GM12878 (cell line): ENCODE measurements at regions not wholly inside any gene's neighbourhood (a gene's known extent, or its start where the extent isn't known, plus 50 kb on each side); places are given as distances from the start of the nearest gene placed in this dataset.

ENCODE experiments used
- ATAC-seq: fragments of 200-7000 bp; cut with Tn5 transposase; 3 replicates; pipeline ENCODE4 v1.9.1; 2020; ENCODE audit warnings: mild to moderate bottlenecking, moderate library complexity
- BruUV-seq: library from RNA; stranded (reverse); fragments of 400-500 nt; replicated peaks from 2 replicates; lab custom pipeline; 2021; lab: Mats Ljungman, UMichigan
- CTCF ChIA-PET: fragments of 300-600 bp; sonication (Branson Sonifier 250); formaldehyde crosslinking; extraction: SDS; loops from one replicate; lab custom pipeline; 2021; ENCODE audit warnings: inconsistent platforms; lab: Yijun Ruan, JAX
- POLR2A ChIA-PET: fragments of 350-600 bp; formaldehyde crosslinking; extraction: SDS; loops from one replicate; lab custom pipeline; 2021; ENCODE audit warnings: inconsistent platforms; lab: Charles Lee
- RAD21 ChIA-PET: fragments of 300-600 bp; sonication (Branson Sonifier 250); formaldehyde crosslinking; loops from one replicate; lab custom pipeline; 2023; ENCODE audit warnings: antibody characterized with exemption; ENCODE audit not compliant: unreplicated experiment; lab: Charles Lee
- SMC1A ChIA-PET: fragments of 300-600 bp; sonication (Branson Sonifier 250); formaldehyde crosslinking; loops from one replicate; lab custom pipeline; 2023; ENCODE audit not compliant: unreplicated experiment, uncharacterized antibody; lab: Charles Lee
- DNase-seq: peaks from one replicate; pipeline ENCODE4 v3.0.0-alpha.2; 2011; ENCODE audit warnings: low read depth, low spot score
- FAIRE-seq: peaks from 3 replicates; lab custom pipeline; 2011; peaks lifted over from hg19 to GRCh38; lab: Jason Lieb, UNC
- H2AFZ ChIP-seq: 2 replicates; pipeline ENCODE4 v1.6.0; 2011; ENCODE audit warnings: low read depth, low read length, control low read depth; ENCODE audit not compliant: control insufficient read depth
- H3K27ac ChIP-seq: 2 replicates; pipeline ENCODE4 v1.5.1; 2011; ENCODE audit warnings: control low read depth; ENCODE audit not compliant: control insufficient read depth, insufficient read depth
- H3K27me3 ChIP-seq, 2 experiments: replicated peaks in 1 of 2; 2 replicates each; pipeline versions ENCODE4 v1.6.0 to v1.6.1; 2011; ENCODE audit warnings: low read length in 1 of 2; ENCODE audit not compliant: control insufficient read depth in 2 of 2, insufficient read depth in 2 of 2
- H3K36me3 ChIP-seq, 2 experiments: 2 replicates each; pipeline ENCODE4 v1.5.1; 2011; ENCODE audit warnings: low read length in 1 of 2; ENCODE audit not compliant: control insufficient read depth in 2 of 2, insufficient read depth in 2 of 2
- H3K4me1 ChIP-seq: 2 replicates; pipeline ENCODE4 v1.6.1; 2011; ENCODE audit warnings: mild to moderate bottlenecking, low read length, moderate library complexity, mixed read lengths; ENCODE audit not compliant: control insufficient read depth, insufficient read depth
- H3K4me2 ChIP-seq: 2 replicates; pipeline ENCODE4 v1.6.0; 2011; ENCODE audit warnings: control low read depth; ENCODE audit not compliant: control insufficient read depth, insufficient read depth
- H3K4me3 ChIP-seq: fragments of 200-600 bp; sonication (generic); 2 replicates; pipeline ENCODE4 v1.5.1; 2016
- H3K79me2 ChIP-seq: 2 replicates; pipeline ENCODE4 v1.6.0; 2011; ENCODE audit warnings: low read length; ENCODE audit not compliant: control insufficient read depth, insufficient read depth
- H3K9ac ChIP-seq: 2 replicates; pipeline ENCODE4 v1.8.0; 2011; ENCODE audit warnings: low read length, control low read depth, mixed read lengths; ENCODE audit not compliant: control insufficient read depth, insufficient read depth
- H3K9me3 ChIP-seq: replicated peaks from 3 replicates; pipeline ENCODE4 v1.5.1; 2011; ENCODE audit warnings: mild to moderate bottlenecking, low read length; ENCODE audit not compliant: control insufficient read depth, insufficient read depth
- H4K20me1 ChIP-seq: 2 replicates; pipeline ENCODE4 v1.6.0; 2011; ENCODE audit not compliant: control insufficient read depth, insufficient read depth
- ATF7 ChIP-seq: fragments of 450-650 bp; IDR thresholded peaks from 2 replicates; pipeline ENCODE4 v1.6.1; 2016; ENCODE audit warnings: low read depth, mild to moderate bottlenecking
- BCL3 ChIP-seq: IDR thresholded peaks from 2 replicates; pipeline ENCODE4 v1.6.1; 2011; ENCODE audit warnings: borderline replicate concordance, low read depth, mild to moderate bottlenecking, moderate library complexity, low read length; ENCODE audit not compliant: insufficient read depth, poor library complexity, severe bottlenecking
- CBFB ChIP-seq: IDR thresholded peaks from 2 replicates; pipeline ENCODE4 v1.6.1; 2016; ENCODE audit warnings: antibody characterized with exemption, low read depth
- CHD1 ChIP-seq: IDR thresholded peaks from 2 replicates; pipeline ENCODE4 v1.6.1; 2012; ENCODE audit warnings: low read depth, low read length, improper control_type of control experiment
- HCFC1 ChIP-seq: fragments of 150-350 bp; IDR thresholded peaks from 2 replicates; pipeline ENCODE4 v1.6.1; 2014; ENCODE audit warnings: low read length
- RELA ChIP-seq: fragments of 450-650 bp; IDR thresholded peaks from 2 replicates; pipeline ENCODE4 v1.8.0; 2014; ENCODE audit warnings: borderline replicate concordance; ENCODE audit not compliant: partially characterized antibody
- TCF7 ChIP-seq: IDR thresholded peaks from 2 replicates; pipeline ENCODE4 v1.6.1; 2014; ENCODE audit warnings: antibody characterized with exemption, borderline replicate concordance
- ZNF622 ChIP-seq: fragments of 450-650 bp; IDR thresholded peaks from 2 replicates; pipeline ENCODE4 v1.6.1; 2017; ENCODE audit warnings: mild to moderate bottlenecking, inconsistent platforms
- WGBS: methylation state at CpG from one replicate; pipeline ENCODE4 v1.1.6; 2016; ENCODE audit warnings: low lambda C conversion rate; ENCODE audit not compliant: insufficient replicate concordance, insufficient coverage; ENCODE audit errors: missing lambda C conversion rate; 5-methylcytosine and 5-hydroxymethylcytosine counted together
- in situ Hi-C: fragments of 300-500 bp; cut with MboI; formaldehyde crosslinking; loops from 9 replicates; pipeline ENCODE4 v1.14.3; 2018; ENCODE audit warnings: mixed read lengths
- intact Hi-C: fragments of 100-400 bp; cut with micrococcal nuclease; formaldehyde crosslinking; loops from one replicate; pipeline ENCODE4 v1.14.2; 2022; ENCODE audit not compliant: unreplicated experiment

- Histone ChIP-seq H3K4me3 (no peak overlapping the region), H3K4me2 (no peak overlapping the region), H2AFZ (no peak overlapping the region), H3K27me3 (no peaks in the 10 kb centered on the region), H3K79me2 (no peaks in the 10 kb centered on the region), H3K27ac (no peak overlapping the region), H4K20me1 (no peaks in the 10 kb centered on the region), H3K36me3 (no peaks in the 10 kb centered on the region), H3K9me3 (no peaks in the 10 kb centered on the region; the same call in 2 of the 3 replicates), H3K4me1 (no peaks in the 10 kb centered on the region), H3K9ac (no peak overlapping the region)
- TF ChIP-seq RELA (no peak), BCL3 (peak; percentile 15)
- SMC1A ChIA-PET, result no interaction called here
- no TSS peak for BruUV-seq
- CTCF ChIA-PET, result no interaction called here
- POLR2A ChIA-PET, result no interaction called here
- in situ Hi-C loops (no loop called here), intact Hi-C loops (no loop called here)
- RAD21 ChIA-PET, result interaction anchor here (1.0 kb wide), 1 partner anchor 17 kb away, joined by 3 read pairs; no protein-coding TSS in a partner anchor
- WGBS, result 24% methylated on average over 9 of the region's 9 CpGs
- FAIRE-seq (no peak), DNase-seq (no peak), ATAC-seq (no peak)
These were observed 126.9 kb upstream of the TMPRSS2 start for GRCh38 chr21:41634858-41635257.

- intact Hi-C loops (no loop called here), in situ Hi-C loops (no loop called here)
- Histone ChIP-seq H3K79me2 (no peaks in the 10 kb centered on the region), H3K4me3 (no peak overlapping the region), H3K9ac (no peak overlapping the region), H3K36me3 (no peaks in the 10 kb centered on the region), H3K4me1 (no peaks in the 10 kb centered on the region), H3K4me2 (no peak overlapping the region), H4K20me1 (no peaks in the 10 kb centered on the region), H3K9me3 (no peaks in the 10 kb centered on the region; the same call in 2 of the 3 replicates), H3K27ac (no peak overlapping the region), H2AFZ (no peak overlapping the region), H3K27me3 (no peaks in the 10 kb centered on the region)
- 28% methylated on average over 6 of the region's 6 CpGs for WGBS
- ChIA-PET SMC1A (no interaction called here), CTCF (interaction anchor here (0.6 kb wide), 1 partner anchor 142 kb away, joined by 4 read pairs; no protein-coding TSS in a partner anchor), RAD21 (no interaction called here), POLR2A (no interaction called here)
- no TSS peak for BruUV-seq
- DNase-seq (no peak), ATAC-seq (no peak), FAIRE-seq (no peak)
- TF ChIP-seq ZNF622, result no peak
- no peak for TF ChIP-seq HCFC1
- TF ChIP-seq TCF7, result no peak
- no peak for TF ChIP-seq CHD1
- no peak for TF ChIP-seq ATF7
- TF ChIP-seq CBFB, result no peak
These were observed 126.3 kb upstream of the TMPRSS2 start for GRCh38 chr21:41634211-41634694.
